NCI-H1417 (cell line): ENCODE measurements at regions not wholly inside any gene's neighbourhood (a gene's known extent, or its start where the extent isn't known, plus 50 kb on each side); places are given as distances from the start of the nearest gene placed in this dataset.
"Not testable (repeated sequence)": the region's sequence is repeated elsewhere in the genome, so short reads cannot be mapped to it uniquely, and the experiment has no call there.

Source experiments
- DNase-seq, 3 experiments: peaks; one replicate each; lab custom pipeline; 2025; lab: John Stamatoyannopoulos, UW

- DNase-seq: peak; percentile 30 to 59 (median 51)
Observed at GRCh38 chr6:113202852-113203714, 654.1 kb upstream of the MARCKS start.

GRCh38 chr6:113203715-113204110 lies 653.4 kb upstream of the MARCKS start:
- DNase-seq: no peak

- no peak for DNase-seq
Observed at GRCh38 chr6:113205553-113205952, 651.6 kb upstream of the MARCKS start.

- DNase-seq: no peak
Observed at GRCh38 chr6:113208726-113209125, 648.4 kb upstream of the MARCKS start.

- DNase-seq: no peak
Observed at GRCh38 chr6:113209315-113209714, 647.8 kb upstream of the MARCKS start.

- DNase-seq: peak in 1 of 3 experiments; percentile 3
Observed at GRCh38 chr6:113211170-113211569, 646.0 kb upstream of the MARCKS start.

- DNase-seq: no peak
Observed at GRCh38 chr6:113219783-113220182, 637.4 kb upstream of the MARCKS start.

- no peak for DNase-seq
Observed at GRCh38 chr6:113220832-113221231, 636.3 kb upstream of the MARCKS start.

GRCh38 chr6:113221850-113222249 lies 635.3 kb upstream of the MARCKS start:
- no peak for DNase-seq

GRCh38 chr6:113246186-113246585 lies 611.0 kb upstream of the MARCKS start:
- no peak for DNase-seq

GRCh38 chr6:113248532-113248931 lies 608.6 kb upstream of the MARCKS start:
- DNase-seq: no peak

GRCh38 chr6:113254194-113254593 lies 603.0 kb upstream of the MARCKS start:
- DNase-seq: not testable (repeated sequence)

GRCh38 chr6:113258771-113259170 lies 598.4 kb upstream of the MARCKS start:
- no peak for DNase-seq

- no peak for DNase-seq
Observed at GRCh38 chr6:113271437-113271836, 585.7 kb upstream of the MARCKS start.

- DNase-seq: no peak
Observed at GRCh38 chr6:113276601-113277000, 580.5 kb upstream of the MARCKS start.

GRCh38 chr6:113277111-113277510 lies 580.0 kb upstream of the MARCKS start:
- peak in 1 of 3 experiments; percentile 18 for DNase-seq

GRCh38 chr6:113281014-113281413 lies 576.1 kb upstream of the MARCKS start:
- DNase-seq: no peak

- no peak for DNase-seq
Observed at GRCh38 chr6:113281431-113281830, 575.7 kb upstream of the MARCKS start.

GRCh38 chr6:113287396-113287795 lies 569.7 kb upstream of the MARCKS start:
- no peak for DNase-seq

GRCh38 chr6:113288409-113288808 lies 568.7 kb upstream of the MARCKS start:
- DNase-seq: no peak

GRCh38 chr6:113289166-113289565 lies 568.0 kb upstream of the MARCKS start:
- DNase-seq: peak; percentile 51 to 94 (median 67)

- DNase-seq: no peak
Observed at GRCh38 chr6:113290684-113291083, 566.5 kb upstream of the MARCKS start.

GRCh38 chr6:113291751-113292445 lies 565.2 kb upstream of the MARCKS start:
- no peak for DNase-seq
